ENCODE measurements at regions not wholly inside any gene's neighbourhood (a gene's known extent, or its start where the extent isn't known, plus 50 kb on each side); places are given as distances from the start of the nearest gene placed in this dataset.

GRCh38 chr4:125789023-125789422 lies 474.3 kb downstream of the FAT4 start:
- FAIRE-seq (no peak), DNase-seq (ENCODE audit: low read depth, low spot score) (no peak)
- intact Hi-C loops (cut with micrococcal nuclease) (no loop called here), dilution Hi-C loops (cut with MboI; ENCODE audit: extremely low pct_ligation_motif_present, low sequenced_read_pairs) (no loop called here)
- TF ChIP-seq MYC (IDR thresholded peaks at IDR 0.05; ENCODE audit: low read depth, low read length) (no peak), CTCF (IDR thresholded peaks at IDR 0.05; ENCODE audit: extremely low read depth in 1 of 2, insufficient read depth in 1 of 2, low read depth in 1 of 2, low read length in 2 of 2) (no peak), FOS (IDR thresholded peaks at IDR 0.05; ENCODE audit: borderline replicate concordance, insufficient read depth, low read length) (no peak), POLR2A (IDR thresholded peaks at IDR 0.05; ENCODE audit: low read depth, low read length) (no peak), EZH2 (IDR thresholded peaks at IDR 0.05; ENCODE audit: borderline replicate concordance, low read depth, low read length, severe bottlenecking) (no peak)
- Histone ChIP-seq H3K4me3 (replicated peaks in 1 of 3; ENCODE audit: insufficient read depth in 1 of 3, low read depth in 1 of 3, low read length in 3 of 3) (no peak overlapping the region), H2AFZ (ENCODE audit: low read depth, low read length) (no peak overlapping the region), H3K9me3 (replicated peaks; ENCODE audit: control insufficient read depth, insufficient read depth, low read length) (no peaks in the 10 kb centered on the region), H3K79me2 (ENCODE audit: control insufficient read depth, insufficient read depth, low read length) (no peaks in the 10 kb centered on the region), H4K20me1 (replicated peaks; ENCODE audit: control insufficient read depth, extremely low read depth, insufficient read depth, low read length) (no peaks in the 10 kb centered on the region), H3K9ac (replicated peaks; ENCODE audit: extremely low read depth, insufficient read depth, low read length) (no peak overlapping the region), H3K36me3 (ENCODE audit: control insufficient read depth in 2 of 2, extremely low read depth in 1 of 2, insufficient read depth in 2 of 2, low read length in 2 of 2) (no peaks in the 10 kb centered on the region), H3K27ac (ENCODE audit: insufficient read depth, low read depth, low read length) (no peak overlapping the region), H3K4me2 (ENCODE audit: insufficient read depth, low read length) (no peak overlapping the region), H3K27me3 (ENCODE audit: control insufficient read depth in 2 of 2, insufficient read depth in 2 of 2, low read length in 2 of 2) (peaks cover 0 to 2% of the 10 kb centered on the region in 2 experiments), H3K9me1 (replicated peaks; ENCODE audit: control insufficient read depth, extremely low read depth, insufficient read depth, low read length) (no peaks in the 10 kb centered on the region), H3K4me1 (ENCODE audit: control insufficient read depth, extremely low read depth, insufficient read depth, low read length) (no peaks in the 10 kb centered on the region)
- ChIA-PET CTCF (no interaction called here), POLR2A (no interaction called here)
- no TSS peak for BruUV-seq (replicated peaks)

GRCh38 chr4:125791896-125792295 lies 477.1 kb downstream of the FAT4 start:
- no peaks in the 10 kb centered on the region for H3K4me1 ChIP-seq (ENCODE audit: control insufficient read depth, extremely low read depth, insufficient read depth, low read length)
- no peaks in the 10 kb centered on the region for H4K20me1 ChIP-seq (replicated peaks; ENCODE audit: control insufficient read depth, extremely low read depth, insufficient read depth, low read length)
- no peak overlapping the region for H3K27ac ChIP-seq (ENCODE audit: insufficient read depth, low read depth, low read length)
- H2AFZ ChIP-seq (ENCODE audit: low read depth, low read length) = no peak overlapping the region
- no peak overlapping the region for H3K4me2 ChIP-seq (ENCODE audit: insufficient read depth, low read length)
- no TSS peak for BruUV-seq (replicated peaks)
- no peak for TF ChIP-seq FOS (IDR thresholded peaks at IDR 0.05; ENCODE audit: borderline replicate concordance, insufficient read depth, low read length)
- no peaks in the 10 kb centered on the region for H3K36me3 ChIP-seq (ENCODE audit: control insufficient read depth in 2 of 2, extremely low read depth in 1 of 2, insufficient read depth in 2 of 2, low read length in 2 of 2)
- FAIRE-seq = no peak
- intact Hi-C loops (cut with micrococcal nuclease) = no loop called here
- POLR2A ChIA-PET = no interaction called here
- no peak overlapping the region for H3K9ac ChIP-seq (replicated peaks; ENCODE audit: extremely low read depth, insufficient read depth, low read length)
- no peaks in the 10 kb centered on the region for H3K79me2 ChIP-seq (ENCODE audit: control insufficient read depth, insufficient read depth, low read length)
- CTCF ChIA-PET = no interaction called here
- DNase-seq (ENCODE audit: low read depth, low spot score) = no peak
- no peak overlapping the region for H3K4me3 ChIP-seq (replicated peaks in 1 of 3; ENCODE audit: insufficient read depth in 1 of 3, low read depth in 1 of 3, low read length in 3 of 3)
- dilution Hi-C loops (cut with MboI; ENCODE audit: extremely low pct_ligation_motif_present, low sequenced_read_pairs) = no loop called here
- H3K9me1 ChIP-seq (replicated peaks; ENCODE audit: control insufficient read depth, extremely low read depth, insufficient read depth, low read length) = no peaks in the 10 kb centered on the region
- H3K9me3 ChIP-seq (replicated peaks; ENCODE audit: control insufficient read depth, insufficient read depth, low read length) = no peaks in the 10 kb centered on the region
- H3K27me3 ChIP-seq (ENCODE audit: control insufficient read depth in 2 of 2, insufficient read depth in 2 of 2, low read length in 2 of 2) = peaks cover 0 to 2% of the 10 kb centered on the region in 2 experiments
